A673 (cell line): ENCODE measurements at regions not wholly inside any gene's neighbourhood (a gene's known extent, or its start where the extent isn't known, plus 50 kb on each side); places are given as distances from the start of the nearest gene placed in this dataset.

ENCODE experiments used
- BruUV-seq: library from RNA; stranded (reverse); fragments of 400-500 nt; replicated peaks from 2 replicates; lab custom pipeline; 2021; lab: Mats Ljungman, UMichigan
- CTCF ChIA-PET: fragments of 300-600 bp; sonication (Branson Sonifier 250); formaldehyde crosslinking; loops from one replicate; lab custom pipeline; 2022; ENCODE audit warnings: antibody characterized with exemption; lab: Charles Lee
- POLR2A ChIA-PET: fragments of 300-600 bp; sonication (Branson Sonifier 250); formaldehyde crosslinking; loops from one replicate; lab custom pipeline; 2022; ENCODE audit warnings: antibody characterized with exemption; ENCODE audit not compliant: low non-redundant PET; lab: Charles Lee
- DNase-seq: peaks from one replicate; pipeline ENCODE4 v3.0.0-alpha.2; 2015; ENCODE audit warnings: low spot score
- H3K27ac ChIP-seq: fragments of 200-600 bp; sonication (generic); 2 replicates; pipeline ENCODE4 v1.5.1; 2016; ENCODE audit warnings: mixed run types, low read depth, mild to moderate bottlenecking, mixed read lengths, antibody characterized with exemption, low read length; ENCODE audit not compliant: poor library complexity, severe bottlenecking
- H3K27me3 ChIP-seq: fragments of 200-600 bp; sonication (generic); replicated peaks from 2 replicates; pipeline ENCODE4 v1.6.1; 2017; ENCODE audit warnings: mixed run types, low read depth, mild to moderate bottlenecking, mixed read lengths, antibody characterized with exemption, low read length; ENCODE audit not compliant: insufficient read depth, poor library complexity
- H3K36me3 ChIP-seq: fragments of 200-600 bp; sonication (generic); 2 replicates; pipeline ENCODE4 v1.6.1; 2016; ENCODE audit warnings: mixed run types, mild to moderate bottlenecking, mixed read lengths, antibody characterized with exemption, low read length; ENCODE audit not compliant: insufficient read depth, poor library complexity, severe bottlenecking
- H3K4me1 ChIP-seq: fragments of 200-600 bp; sonication (generic); 2 replicates; pipeline ENCODE4 v1.6.1; 2017; ENCODE audit warnings: mixed run types, mild to moderate bottlenecking, mixed read lengths, antibody characterized with exemption, low read length; ENCODE audit not compliant: insufficient read depth, poor library complexity, severe bottlenecking
- H3K4me3 ChIP-seq: fragments of 200-600 bp; sonication (generic); 2 replicates; pipeline ENCODE4 v1.5.1; 2016; ENCODE audit warnings: low read depth, mixed run types, mild to moderate bottlenecking, mixed read lengths, low read length; ENCODE audit not compliant: poor library complexity, severe bottlenecking
- H3K9me3 ChIP-seq: fragments of 200-600 bp; sonication (generic); 2 replicates; pipeline ENCODE4 v1.6.1; 2016; ENCODE audit warnings: mixed run types, low read depth, mild to moderate bottlenecking, mixed read lengths, antibody characterized with exemption, low read length; ENCODE audit not compliant: poor library complexity, severe bottlenecking
- EZH2 ChIP-seq: fragments of 200-600 bp; sonication (generic); IDR thresholded peaks from 2 replicates; pipeline ENCODE4 v1.6.1; 2017; ENCODE audit warnings: borderline replicate concordance, low read depth, mild to moderate bottlenecking, mixed read lengths, antibody characterized with exemption, low read length; ENCODE audit not compliant: poor library complexity, severe bottlenecking
- intact Hi-C: fragments of 100-400 bp; cut with micrococcal nuclease; formaldehyde crosslinking; loops from one replicate; pipeline ENCODE4 v1.10.0; 2022; ENCODE audit not compliant: unreplicated experiment
- TF ChIP-seq, protein P1 (sequence below): fragments of 300-800, 200-600 bp; sonication (generic); conservative IDR thresholded peaks from 2 replicates; pipeline ENCODE4 v1.5.1; 2017; ENCODE audit warnings: low read depth, mild to moderate bottlenecking, antibody characterized with exemption, low read length, moderate library complexity, mixed read lengths

DNA sequence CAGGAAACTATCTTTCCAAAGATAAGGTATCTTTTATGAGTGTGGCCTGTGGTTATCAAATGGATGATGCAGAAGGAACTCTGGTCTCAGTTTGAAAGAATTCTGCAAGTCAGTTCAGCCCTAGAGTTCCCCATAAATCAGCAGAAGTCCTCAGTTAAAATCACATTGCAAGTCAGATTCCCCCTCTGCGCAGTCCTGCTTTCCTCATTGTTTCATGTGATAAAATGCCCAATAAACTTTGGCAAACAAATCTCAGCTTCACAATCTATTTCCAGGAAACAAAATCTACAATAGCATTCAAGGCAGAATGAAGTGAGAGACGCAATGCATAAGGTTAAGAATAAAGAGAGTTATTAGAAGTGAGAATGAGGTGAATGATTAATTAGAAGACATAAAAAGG, 216.3 kb upstream of the KLHL1 start:
- CTCF ChIA-PET = no interaction called here
- H3K9me3 ChIP-seq = no peaks in the 10 kb centered on the region
- intact Hi-C loops = no loop called here
- BruUV-seq = no TSS peak
- no peak for TF ChIP-seq EZH2
- TF ChIP-seq, protein P1, sequence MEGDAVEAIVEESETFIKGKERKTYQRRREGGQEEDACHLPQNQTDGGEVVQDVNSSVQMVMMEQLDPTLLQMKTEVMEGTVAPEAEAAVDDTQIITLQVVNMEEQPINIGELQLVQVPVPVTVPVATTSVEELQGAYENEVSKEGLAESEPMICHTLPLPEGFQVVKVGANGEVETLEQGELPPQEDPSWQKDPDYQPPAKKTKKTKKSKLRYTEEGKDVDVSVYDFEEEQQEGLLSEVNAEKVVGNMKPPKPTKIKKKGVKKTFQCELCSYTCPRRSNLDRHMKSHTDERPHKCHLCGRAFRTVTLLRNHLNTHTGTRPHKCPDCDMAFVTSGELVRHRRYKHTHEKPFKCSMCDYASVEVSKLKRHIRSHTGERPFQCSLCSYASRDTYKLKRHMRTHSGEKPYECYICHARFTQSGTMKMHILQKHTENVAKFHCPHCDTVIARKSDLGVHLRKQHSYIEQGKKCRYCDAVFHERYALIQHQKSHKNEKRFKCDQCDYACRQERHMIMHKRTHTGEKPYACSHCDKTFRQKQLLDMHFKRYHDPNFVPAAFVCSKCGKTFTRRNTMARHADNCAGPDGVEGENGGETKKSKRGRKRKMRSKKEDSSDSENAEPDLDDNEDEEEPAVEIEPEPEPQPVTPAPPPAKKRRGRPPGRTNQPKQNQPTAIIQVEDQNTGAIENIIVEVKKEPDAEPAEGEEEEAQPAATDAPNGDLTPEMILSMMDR = no peak
- H3K27ac ChIP-seq = no peak overlapping the region
- no peak for DNase-seq
- no peaks in the 10 kb centered on the region for H3K27me3 ChIP-seq
- no peaks in the 10 kb centered on the region for H3K36me3 ChIP-seq
- POLR2A ChIA-PET = no interaction called here
- H3K4me1 ChIP-seq = no peaks in the 10 kb centered on the region
- no peak overlapping the region for H3K4me3 ChIP-seq

DNA sequence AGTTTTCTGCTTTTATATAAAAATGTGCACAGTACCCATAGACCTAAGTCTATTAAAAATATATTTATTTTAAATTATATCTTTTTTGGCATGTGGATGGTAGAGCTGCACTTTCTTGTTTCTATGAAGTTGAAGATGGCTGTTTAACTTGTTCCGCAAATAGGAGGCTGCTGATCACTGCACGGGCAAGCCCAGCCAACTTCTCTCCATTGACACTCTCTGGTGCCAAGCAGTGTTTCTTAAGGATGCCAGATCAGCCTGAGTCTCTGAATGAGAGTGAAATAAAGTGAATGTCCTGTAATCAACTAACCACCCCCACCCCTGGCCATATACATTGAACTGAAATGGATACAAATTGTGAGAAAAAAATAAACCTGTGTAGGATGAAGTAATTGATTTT, 202.9 kb upstream of the KLHL1 start:
- no peak overlapping the region for H3K4me3 ChIP-seq
- no peak for DNase-seq
- H3K4me1 ChIP-seq = no peaks in the 10 kb centered on the region
- no peaks in the 10 kb centered on the region for H3K36me3 ChIP-seq
- ChIA-PET POLR2A (no interaction called here), CTCF (no interaction called here)
- H3K27ac ChIP-seq = no peak overlapping the region
- H3K27me3 ChIP-seq = no peaks in the 10 kb centered on the region
- no TSS peak for BruUV-seq
- intact Hi-C loops = loop anchor here (5.0 kb wide), 2 partner anchors 214 to 774 kb away; no protein-coding TSS in a partner anchor
- TF ChIP-seq, protein P1 = no peak
- no peak for TF ChIP-seq EZH2
- no peaks in the 10 kb centered on the region for H3K9me3 ChIP-seq

DNA sequence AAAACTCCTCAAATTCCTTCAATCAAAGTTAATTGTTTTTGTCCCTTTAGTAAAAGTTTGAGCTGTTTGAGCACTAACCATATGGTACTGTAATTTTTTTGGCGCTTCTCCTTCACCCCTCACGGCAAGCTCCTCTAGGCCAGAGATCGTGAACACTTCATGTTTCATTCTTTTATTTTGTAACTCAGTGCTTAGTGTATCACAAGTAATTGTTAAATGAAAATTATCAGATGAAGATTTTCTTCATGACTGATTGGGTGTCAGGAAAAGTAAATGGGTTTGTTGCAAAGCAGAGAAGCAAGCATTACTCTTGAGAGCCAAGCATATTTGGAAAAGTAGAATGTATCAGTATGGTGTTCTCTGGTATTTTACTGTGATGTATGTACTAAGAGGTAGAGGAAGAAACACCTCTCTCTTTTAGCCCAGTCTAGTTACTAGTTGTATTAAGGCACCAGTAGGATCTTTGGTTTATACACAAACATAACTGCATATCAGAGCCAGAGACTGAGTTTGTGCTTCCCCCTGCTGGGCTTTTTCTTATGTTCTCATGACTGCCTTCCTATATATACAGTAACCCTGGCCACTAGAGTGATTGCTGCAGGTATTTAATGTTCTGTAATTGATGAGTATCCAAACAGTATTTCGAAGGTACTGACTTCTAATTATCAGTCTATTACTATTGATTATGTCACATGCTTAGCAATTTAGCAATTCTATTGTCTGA, 202.3 kb upstream of the KLHL1 start:
- H3K27ac ChIP-seq = no peak overlapping the region
- ChIA-PET CTCF (no interaction called here), POLR2A (no interaction called here)
- intact Hi-C loops = loop anchor here (5.0 kb wide), 2 partner anchors 213 to 773 kb away; no protein-coding TSS in a partner anchor
- BruUV-seq = no TSS peak
- no peaks in the 10 kb centered on the region for H3K9me3 ChIP-seq
- H3K4me3 ChIP-seq = no peak overlapping the region
- H3K36me3 ChIP-seq = no peaks in the 10 kb centered on the region
- H3K4me1 ChIP-seq = no peaks in the 10 kb centered on the region
- DNase-seq = peak; percentile 47
- TF ChIP-seq EZH2 = no peak
- TF ChIP-seq, protein P1 = peak; percentile 48
- no peaks in the 10 kb centered on the region for H3K27me3 ChIP-seq
